ENCODE measurements at regions not wholly inside any gene's neighbourhood (a gene's known extent, or its start where the extent isn't known, plus 50 kb on each side); places are given as distances from the start of the nearest gene placed in this dataset.

DNA sequence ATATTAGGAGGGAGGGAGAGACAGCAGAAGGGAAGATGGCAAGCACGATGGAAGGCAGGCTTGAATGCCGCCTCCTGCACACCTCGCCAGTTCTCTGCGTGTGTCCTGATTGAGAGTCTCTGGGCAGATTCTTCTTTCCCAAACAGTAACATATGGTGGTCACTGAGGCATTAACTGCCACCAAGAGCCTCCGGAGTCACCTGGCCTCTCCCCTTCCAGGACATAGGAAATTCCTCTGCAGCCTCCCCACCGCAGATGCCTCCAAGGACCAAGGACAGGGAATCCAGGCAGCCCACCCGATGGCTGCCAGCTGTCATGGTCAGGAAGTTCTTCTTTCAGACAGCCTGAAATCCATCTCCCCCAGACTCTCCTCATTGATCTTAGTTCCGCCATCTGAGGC is 149.3 kb downstream of the ENGASE start:
- peaks cover 99% of the 10 kb centered on the region for H3K27me3 ChIP-seq
- H3K4me3 ChIP-seq: no peak overlapping the region
- 49 to 53% methylated on average over 5 to 8 of the region's 8 CpGs for WGBS, 2 donors (ENCODE audit: low coverage in 1 of 2)
- H3K9me3 ChIP-seq: no peaks in the 10 kb centered on the region
- H3K36me3 ChIP-seq: no peaks in the 10 kb centered on the region
- no peak for ATAC-seq
- H3K27ac ChIP-seq: no peak overlapping the region
- no peak for TF ChIP-seq EP300 (IDR thresholded peaks at IDR 0.05)
- no peak for TF ChIP-seq POLR2AphosphoS5 (IDR thresholded peaks at IDR 0.05)
- no peak for TF ChIP-seq POLR2A (IDR thresholded peaks at IDR 0.05)
- peaks cover 0 to 20% (median 3%) of the 10 kb centered on the region in 3 donors for H3K4me1 ChIP-seq

DNA sequence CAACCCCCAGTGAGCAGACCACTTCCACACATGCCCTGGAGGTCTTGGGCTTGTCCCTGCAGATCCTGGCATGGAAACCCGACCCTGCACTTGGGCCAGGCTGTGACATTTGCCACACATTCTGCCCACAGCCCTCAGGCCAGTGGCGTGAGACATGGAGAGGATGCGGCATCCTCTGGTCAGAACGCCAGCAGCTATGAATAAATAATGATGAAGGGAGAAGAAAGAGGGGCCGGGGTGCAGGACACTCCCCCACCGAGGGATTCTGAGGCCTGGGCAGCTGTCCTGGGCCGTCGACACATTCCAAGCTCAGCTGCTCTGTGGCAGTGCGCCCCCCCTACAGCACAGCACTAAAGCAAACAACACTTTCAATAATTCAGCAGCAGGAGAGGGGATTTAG is 148.8 kb downstream of the ENGASE start:
- Histone ChIP-seq H3K4me3 (no peak overlapping the region), H3K27me3 (peaks cover 100% of the 10 kb centered on the region), H3K9me3 (no peaks in the 10 kb centered on the region), H3K4me1 (peaks cover 0 to 20% (median 3%) of the 10 kb centered on the region in 3 donors), H3K36me3 (no peaks in the 10 kb centered on the region), H3K27ac (no peak overlapping the region)
- TF ChIP-seq POLR2AphosphoS5 (IDR thresholded peaks at IDR 0.05) (no peak), POLR2A (IDR thresholded peaks at IDR 0.05) (no peak), EP300 (IDR thresholded peaks at IDR 0.05) (no peak)
- TF ChIP-seq, protein P1, sequence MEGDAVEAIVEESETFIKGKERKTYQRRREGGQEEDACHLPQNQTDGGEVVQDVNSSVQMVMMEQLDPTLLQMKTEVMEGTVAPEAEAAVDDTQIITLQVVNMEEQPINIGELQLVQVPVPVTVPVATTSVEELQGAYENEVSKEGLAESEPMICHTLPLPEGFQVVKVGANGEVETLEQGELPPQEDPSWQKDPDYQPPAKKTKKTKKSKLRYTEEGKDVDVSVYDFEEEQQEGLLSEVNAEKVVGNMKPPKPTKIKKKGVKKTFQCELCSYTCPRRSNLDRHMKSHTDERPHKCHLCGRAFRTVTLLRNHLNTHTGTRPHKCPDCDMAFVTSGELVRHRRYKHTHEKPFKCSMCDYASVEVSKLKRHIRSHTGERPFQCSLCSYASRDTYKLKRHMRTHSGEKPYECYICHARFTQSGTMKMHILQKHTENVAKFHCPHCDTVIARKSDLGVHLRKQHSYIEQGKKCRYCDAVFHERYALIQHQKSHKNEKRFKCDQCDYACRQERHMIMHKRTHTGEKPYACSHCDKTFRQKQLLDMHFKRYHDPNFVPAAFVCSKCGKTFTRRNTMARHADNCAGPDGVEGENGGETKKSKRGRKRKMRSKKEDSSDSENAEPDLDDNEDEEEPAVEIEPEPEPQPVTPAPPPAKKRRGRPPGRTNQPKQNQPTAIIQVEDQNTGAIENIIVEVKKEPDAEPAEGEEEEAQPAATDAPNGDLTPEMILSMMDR (IDR thresholded peaks at IDR 0.05): no peak
- ATAC-seq: no peak
- 13 to 32% methylated on average over 3 to 5 of the region's 9 CpGs for WGBS, 2 donors (ENCODE audit: low coverage in 1 of 2)

DNA sequence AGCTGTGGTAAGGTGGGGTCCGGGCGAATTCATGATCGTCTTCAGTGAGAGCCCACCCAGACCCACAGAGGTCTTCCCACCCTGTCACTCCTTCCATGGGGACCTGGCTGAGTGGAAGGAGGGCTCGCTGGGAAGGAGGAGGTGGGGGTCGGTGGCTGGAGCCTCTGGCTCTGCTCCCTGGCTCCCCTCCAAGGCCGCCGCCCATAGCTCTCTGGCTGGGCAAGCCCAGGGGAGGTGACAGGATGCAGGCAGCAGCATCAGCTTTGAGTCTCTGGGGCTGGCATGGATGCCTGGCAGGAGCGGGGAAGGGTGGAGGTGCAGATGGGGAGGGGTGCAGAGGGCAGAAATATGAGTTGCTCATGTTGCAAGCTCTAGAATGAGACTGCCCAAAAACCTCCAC is 147.0 kb downstream of the ENGASE start:
- H3K36me3 ChIP-seq: no peaks in the 10 kb centered on the region
- TF ChIP-seq POLR2A (IDR thresholded peaks at IDR 0.05) (no peak), POLR2AphosphoS5 (IDR thresholded peaks at IDR 0.05) (no peak), EP300 (IDR thresholded peaks at IDR 0.05) (no peak)
- TF ChIP-seq, protein P1 (IDR thresholded peaks at IDR 0.05): no peak
- H3K4me3 ChIP-seq: no peak overlapping the region
- peaks cover 0 to 20% (median 3%) of the 10 kb centered on the region in 3 donors for H3K4me1 ChIP-seq
- no peaks in the 10 kb centered on the region for H3K9me3 ChIP-seq
- H3K27ac ChIP-seq: no peak overlapping the region
- peaks cover 100% of the 10 kb centered on the region for H3K27me3 ChIP-seq
- WGBS, 2 donors (ENCODE audit: low coverage in 1 of 2): 90% methylated on average over 2 of the region's 8 CpGs; no CpG with 5 or more reads in 1 of the 2 donors
- ATAC-seq: no peak

DNA sequence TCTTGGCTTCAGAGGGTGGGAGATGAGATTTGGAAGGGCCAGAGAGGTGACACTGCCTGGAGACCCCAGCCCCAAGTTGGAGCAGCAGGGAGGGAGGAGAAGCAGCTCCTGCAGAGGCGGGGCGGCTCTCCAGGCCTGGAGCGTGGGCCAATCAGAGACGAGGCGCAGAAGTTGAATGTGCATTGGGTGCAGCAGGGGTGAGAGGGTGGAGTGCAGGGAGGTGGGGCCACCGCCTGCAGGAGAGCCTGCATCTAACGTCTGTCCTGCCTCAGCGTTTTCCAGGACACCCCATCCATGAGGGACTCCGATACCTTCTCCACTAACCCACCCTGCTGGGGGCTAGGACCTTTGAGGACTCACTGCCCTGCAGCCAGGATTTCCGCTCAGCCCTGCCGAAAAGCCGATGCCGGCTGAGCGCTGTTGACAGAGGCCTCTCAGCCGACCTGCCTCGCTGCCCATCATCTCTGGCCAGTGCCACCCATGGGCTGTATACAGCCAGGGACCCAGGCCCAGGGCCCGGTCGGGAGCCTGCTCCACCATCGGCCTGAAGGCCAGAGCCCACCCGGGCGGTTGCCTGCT is 146.2 kb downstream of the ENGASE start:
- Histone ChIP-seq H3K9me3 (no peaks in the 10 kb centered on the region), H3K4me3 (no peak overlapping the region), H3K36me3 (no peaks in the 10 kb centered on the region), H3K27ac (no peak overlapping the region), H3K27me3 (peaks cover 100% of the 10 kb centered on the region), H3K4me1 (peaks cover 0 to 20% (median 3%) of the 10 kb centered on the region in 3 donors)
- no peak for ATAC-seq
- no peak for TF ChIP-seq EP300 (IDR thresholded peaks at IDR 0.05)
- TF ChIP-seq POLR2A (IDR thresholded peaks at IDR 0.05): no peak
- TF ChIP-seq, protein P1 (IDR thresholded peaks at IDR 0.05): no peak
- WGBS, 2 donors (ENCODE audit: low coverage in 1 of 2): 7% methylated on average over 5 of the region's 21 CpGs; no CpG with 5 or more reads in 1 of the 2 donors

- no peak overlapping the region for H3K27ac ChIP-seq
- ATAC-seq: no peak
- no peaks in the 10 kb centered on the region for H3K36me3 ChIP-seq
- H3K4me1 ChIP-seq: peaks cover 0 to 20% (median 3%) of the 10 kb centered on the region in 3 donors
- TF ChIP-seq, protein P1 (IDR thresholded peaks at IDR 0.05): no peak
- TF ChIP-seq EP300 (IDR thresholded peaks at IDR 0.05) (no peak), POLR2AphosphoS5 (IDR thresholded peaks at IDR 0.05) (no peak), POLR2A (IDR thresholded peaks at IDR 0.05) (no peak)
- no peaks in the 10 kb centered on the region for H3K9me3 ChIP-seq
- H3K27me3 ChIP-seq: peaks cover 100% of the 10 kb centered on the region
- WGBS, 2 donors (ENCODE audit: low coverage in 1 of 2): 0% methylated on average over 3 to 8 of the region's 23 CpGs
- H3K4me3 ChIP-seq: no peak overlapping the region
Measured at GRCh38 chr17:79220201-79220712, 145.6 kb downstream of the ENGASE start.
